HS-5 (cell line): ENCODE measurements at regions not wholly inside any gene's neighbourhood (a gene's known extent, or its start where the extent isn't known, plus 50 kb on each side); places are given as distances from the start of the nearest gene placed in this dataset.
"Not testable (repeated sequence)": the region's sequence is repeated elsewhere in the genome, so short reads cannot be mapped to it uniquely, and the experiment has no call there.

ENCODE experiments used
- DNase-seq: peaks from one replicate; pipeline ENCODE4 v3.0.0-alpha.2; 2012; ENCODE audit warnings: low read depth

DNA sequence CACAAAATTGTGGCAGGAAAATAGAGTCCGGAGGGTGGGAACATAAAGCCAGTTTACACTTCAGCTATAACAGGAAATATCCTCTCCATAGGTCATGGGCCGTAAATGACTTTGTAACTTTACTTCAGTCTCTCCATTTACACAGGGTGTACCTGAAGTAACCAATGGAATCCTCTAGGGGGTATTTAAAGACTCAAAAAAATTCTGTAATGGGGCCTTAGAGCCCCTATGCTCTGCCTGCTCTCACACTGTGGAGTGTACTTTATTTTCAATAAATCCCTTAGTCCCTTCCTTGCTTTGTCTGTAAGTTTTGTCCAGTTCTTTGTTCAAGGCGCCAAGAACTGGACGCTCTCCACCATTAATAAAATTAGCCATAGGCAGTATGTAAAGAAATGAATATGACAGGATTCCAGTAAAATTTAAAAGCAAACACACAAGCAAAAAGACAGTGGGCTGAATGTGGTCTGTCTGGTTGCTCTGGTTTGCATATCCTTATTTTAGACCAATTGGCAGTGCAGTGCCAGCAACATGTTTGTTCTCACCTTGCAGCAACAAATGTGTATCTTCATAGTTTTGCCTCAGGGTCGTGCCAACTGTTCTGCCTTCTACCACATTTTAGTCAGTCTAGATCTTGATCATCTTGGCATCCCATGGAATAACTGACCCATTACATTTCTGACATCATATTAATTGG lies 801.5 kb upstream of the SPRY2 start:
- DNase-seq = no peak

DNA sequence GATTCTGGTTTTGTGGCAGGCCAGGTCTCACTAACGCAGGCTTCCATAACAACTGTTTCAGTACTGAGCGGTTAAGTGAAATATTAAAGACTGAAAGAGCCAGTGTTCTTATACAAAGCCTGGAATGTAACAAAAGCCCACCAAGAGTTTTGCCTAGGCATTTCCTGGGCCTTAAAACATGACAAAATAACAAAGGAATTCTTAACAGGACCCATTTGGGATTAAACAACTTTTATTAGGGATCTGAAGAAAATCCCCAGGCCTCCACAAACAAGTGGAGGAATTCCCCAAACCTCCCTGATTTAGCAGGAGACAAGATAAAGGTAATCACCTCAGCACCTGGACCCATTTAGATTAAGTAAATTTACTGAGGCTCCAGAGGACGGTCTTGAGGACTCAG lies 799.7 kb upstream of the SPRY2 start:
- DNase-seq = no peak

- no peak for DNase-seq
Observed at GRCh38 chr13:81139987-81140386, 799.1 kb upstream of the SPRY2 start.

GRCh38 chr13:81138353-81138980 lies 797.5 kb upstream of the SPRY2 start:
- DNase-seq = no peak

DNA sequence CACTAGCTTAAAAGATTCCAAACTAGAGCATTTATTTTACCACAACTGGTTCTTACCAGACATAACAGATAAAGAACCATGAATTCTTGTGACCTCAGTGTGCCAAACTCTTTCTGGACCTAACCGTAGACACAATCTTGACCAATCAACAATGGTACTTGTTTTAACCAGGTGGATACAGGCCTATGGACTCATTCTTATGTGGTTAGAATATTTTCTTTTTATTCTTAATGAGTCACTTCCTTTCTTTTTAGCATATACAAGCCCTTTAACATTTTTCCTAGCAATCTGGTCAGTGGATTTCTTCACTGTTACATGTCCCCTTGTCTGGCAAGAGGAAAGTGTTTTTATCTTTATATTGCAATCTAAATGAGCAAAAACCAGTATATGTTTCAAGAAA lies 792.1 kb upstream of the SPRY2 start:
- no peak for DNase-seq

- DNase-seq = no peak
Observed at GRCh38 chr13:81117416-81117815, 776.5 kb upstream of the SPRY2 start.

GRCh38 chr13:81116461-81117282 lies 775.7 kb upstream of the SPRY2 start:
- no peak for DNase-seq

- no peak for DNase-seq
Observed at GRCh38 chr13:81109026-81109425, 768.1 kb upstream of the SPRY2 start.

- no peak for DNase-seq
Observed at GRCh38 chr13:81106348-81106747, 765.4 kb upstream of the SPRY2 start.

- no peak for DNase-seq
Observed at GRCh38 chr13:81104035-81104715, 763.2 kb upstream of the SPRY2 start.

DNA sequence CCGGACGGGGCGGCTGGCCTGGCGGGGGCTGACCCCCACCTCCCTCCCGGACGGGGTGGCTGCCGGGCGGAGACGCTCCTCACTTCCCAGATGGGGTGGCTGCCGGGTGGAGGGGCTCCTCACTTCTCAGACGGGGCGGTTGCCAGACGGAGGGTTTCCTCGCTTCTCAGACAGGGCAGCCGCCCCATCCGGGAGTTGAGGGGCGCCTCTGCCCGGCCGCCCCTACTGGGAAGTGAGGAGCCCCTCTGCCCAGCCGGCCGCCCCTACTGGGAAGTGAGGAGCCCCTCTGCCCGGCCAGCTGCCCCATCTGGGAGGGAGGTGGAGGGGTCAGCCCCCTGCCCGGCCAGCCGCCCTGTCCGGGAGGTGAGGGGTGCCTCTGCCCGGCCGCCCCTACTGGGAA lies 761.1 kb upstream of the SPRY2 start:
- DNase-seq = not testable (repeated sequence)

DNA sequence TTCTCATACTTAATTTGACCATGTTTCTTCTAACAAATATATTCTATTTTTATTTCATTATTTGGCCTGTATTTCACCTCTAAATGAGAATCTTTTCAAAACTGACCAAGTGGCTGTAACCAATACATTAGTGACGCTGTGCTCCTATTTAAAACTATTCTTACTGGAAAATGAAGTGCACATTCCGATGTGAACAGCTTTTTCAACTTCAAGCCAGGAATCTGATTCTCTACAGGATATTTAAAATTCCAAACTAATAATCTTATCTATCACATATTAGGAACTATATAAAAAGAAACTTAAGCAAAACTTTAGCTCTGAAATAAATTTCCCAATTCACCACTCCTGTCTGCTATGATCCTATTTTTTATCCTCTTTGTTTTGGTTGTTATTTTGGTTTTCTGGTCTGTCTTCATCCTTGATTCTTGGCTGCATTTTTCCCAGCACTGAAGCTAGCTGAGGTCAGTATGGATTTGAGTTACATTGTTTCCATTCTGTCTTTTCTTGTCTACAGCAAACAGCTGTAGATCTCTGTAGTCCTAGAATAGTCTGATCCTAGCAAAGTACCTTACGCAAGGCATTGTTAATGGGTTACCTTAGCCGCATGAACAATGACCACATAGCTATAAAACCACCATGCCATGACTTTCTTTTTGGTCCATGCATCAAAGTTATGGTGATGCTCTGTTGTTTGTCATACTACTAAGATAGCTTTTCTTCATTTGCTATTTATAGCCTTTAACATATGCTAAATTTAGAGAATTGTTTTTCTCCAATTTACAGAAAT lies 748.6 kb upstream of the SPRY2 start:
- no peak for DNase-seq

- DNase-seq = no peak
Observed at GRCh38 chr13:81080911-81081454, 740.1 kb upstream of the SPRY2 start.

DNA sequence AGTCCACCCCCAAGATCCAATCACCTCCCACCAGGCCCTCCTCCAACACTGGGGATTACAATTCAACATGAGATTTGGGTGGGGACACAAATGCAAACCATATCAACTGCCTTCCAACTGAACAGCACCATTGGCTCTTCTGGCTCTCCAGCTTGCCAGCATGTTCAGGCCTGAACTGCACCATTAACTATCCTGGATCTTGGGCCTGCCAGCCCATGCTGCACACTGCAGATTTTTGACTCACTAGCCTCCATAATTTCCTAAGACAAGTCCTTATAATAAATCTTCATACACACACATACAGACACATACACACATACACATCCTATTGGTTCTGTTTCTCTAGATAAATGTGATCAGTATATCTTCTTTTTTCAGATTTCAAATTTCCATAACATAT lies 737.1 kb upstream of the SPRY2 start:
- no peak for DNase-seq

DNA sequence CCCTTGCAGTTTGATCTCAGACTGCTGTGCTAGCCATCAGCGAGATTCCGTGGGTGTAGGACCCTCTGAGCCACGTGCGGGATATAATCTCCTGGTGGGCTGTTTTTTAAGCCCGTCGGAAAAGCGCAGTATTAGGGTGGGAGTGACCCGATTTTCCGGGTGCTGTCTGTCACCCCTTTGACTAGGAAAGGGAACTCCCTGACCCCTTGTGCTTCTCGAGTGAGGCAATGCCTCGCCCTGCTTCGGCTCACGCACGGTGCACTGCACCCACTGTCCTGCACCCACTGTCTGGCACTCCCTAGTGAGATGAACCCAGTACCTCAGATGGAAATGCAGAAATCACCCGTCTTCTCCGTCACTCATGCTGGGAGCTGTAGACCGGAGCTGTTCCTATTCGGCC lies 728.9 kb upstream of the SPRY2 start:
- not testable (repeated sequence) for DNase-seq

DNA sequence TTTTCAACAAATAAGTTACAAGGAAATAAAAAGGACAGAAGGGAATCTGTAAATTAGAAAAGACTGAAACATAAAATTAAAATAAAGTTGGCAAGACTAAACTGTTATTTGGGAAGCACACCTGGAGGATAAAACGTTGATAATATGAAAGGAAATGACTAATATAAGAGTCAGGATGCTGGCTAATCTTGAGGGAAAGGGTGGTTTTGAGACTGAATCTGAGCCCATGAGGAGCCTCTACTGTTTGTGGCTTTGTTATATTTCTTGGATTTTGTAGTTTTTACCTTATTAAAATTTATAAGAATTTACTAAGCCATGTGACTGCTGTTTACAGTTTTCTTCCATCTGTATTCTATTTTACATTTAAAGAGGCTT lies 718.0 kb upstream of the SPRY2 start:
- DNase-seq = no peak

GRCh38 chr13:81058211-81058915 lies 717.4 kb upstream of the SPRY2 start:
- DNase-seq = no peak

- DNase-seq = no peak
Observed at GRCh38 chr13:81051873-81052272, 710.9 kb upstream of the SPRY2 start.

DNA sequence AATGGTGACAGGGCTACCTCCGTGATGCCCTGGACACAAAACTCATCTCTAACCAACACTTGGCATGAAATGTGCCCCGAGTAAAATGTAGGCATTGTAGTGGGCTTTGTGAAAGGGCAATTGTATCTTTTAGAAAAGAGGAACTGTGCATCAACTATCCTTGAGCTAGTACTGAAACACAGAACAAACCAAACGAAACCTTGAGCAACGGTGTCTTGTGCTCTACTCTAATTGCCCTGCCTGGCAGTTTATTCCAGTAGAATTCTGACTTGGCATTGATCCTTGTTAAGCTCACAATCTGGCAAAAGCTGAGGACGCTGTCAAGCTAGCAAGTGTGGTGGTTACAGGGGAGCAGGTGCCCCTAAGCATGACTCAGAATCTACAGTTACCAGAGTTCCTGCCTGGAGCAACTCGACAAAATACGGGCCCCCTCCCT lies 707.1 kb upstream of the SPRY2 start:
- DNase-seq = no peak

- no peak for DNase-seq
Observed at GRCh38 chr13:81041761-81042160, 700.8 kb upstream of the SPRY2 start.

- no peak for DNase-seq
Observed at GRCh38 chr13:81031996-81032395, 691.1 kb upstream of the SPRY2 start.
